ENCODE measurements at regions not wholly inside any gene's neighbourhood (a gene's known extent, or its start where the extent isn't known, plus 50 kb on each side); places are given as distances from the start of the nearest gene placed in this dataset.

- TF ChIP-seq LEF1 (IDR thresholded peaks at IDR 0.05; ENCODE audit: borderline replicate concordance) (no peak), ELF4 (IDR thresholded peaks at IDR 0.05) (no peak), SUZ12 (IDR thresholded peaks at IDR 0.05) (no peak)
Measured at GRCh38 chr2:133653056-133653455, 84.8 kb upstream of the NCKAP5 start.
